ENCODE measurements at regions not wholly inside any gene's neighbourhood (a gene's known extent, or its start where the extent isn't known, plus 50 kb on each side); places are given as distances from the start of the nearest gene placed in this dataset.

GRCh38 chr9:89935801-89936200 lies 331.0 kb downstream of the GADD45G start:
- Mint-ChIP-seq H3K4me3 (no peak overlapping the region), H3K9me3 (no peaks in the 10 kb centered on the region), H3K27ac (no peak overlapping the region), H3K27me3 (ENCODE audit: insufficient read depth, low read depth, poor library complexity) (peaks cover 2% of the 10 kb centered on the region), H3K36me3 (ENCODE audit: low read depth) (no peaks in the 10 kb centered on the region), H3K4me1 (no peaks in the 10 kb centered on the region; the same call in 2 of the 3 replicates)
- no peaks in the 10 kb centered on the region for H3K27me3 ChIP-seq (ENCODE audit: insufficient read depth)
- ATAC-seq (no peak), DNase-seq (ENCODE audit: low spot score) (no peak)
- H2AFZ ChIP-seq, result no peak overlapping the region
- no peaks in the 10 kb centered on the region for H3K79me2 ChIP-seq (replicated peaks; ENCODE audit: insufficient read depth)
- no peaks in the 10 kb centered on the region for H3K4me1 ChIP-seq (ENCODE audit: insufficient read depth)
- no peak overlapping the region for H3K27ac ChIP-seq (ENCODE audit: low read depth)
- H3F3A ChIP-seq (replicated peaks; ENCODE audit: low read depth), result no peaks in the 10 kb centered on the region
- peaks cover 6% of the 10 kb centered on the region; the same call in 1 of the 2 replicates for H3K9me2 ChIP-seq (ENCODE audit: insufficient read depth)
- TF ChIP-seq JUNB (IDR thresholded peaks at IDR 0.05; ENCODE audit: unreplicated experiment) (no peak), REST (IDR thresholded peaks at IDR 0.05; ENCODE audit: unreplicated experiment) (no peak), ZNF114 (CRISPR knock-in tag; IDR thresholded peaks at IDR 0.05) (no peak), EZH2phosphoT487 (IDR thresholded peaks at IDR 0.05; ENCODE audit: unreplicated experiment) (no peak)
- no peak overlapping the region for H3K4me2 ChIP-seq
- no peaks in the 10 kb centered on the region for H3K36me3 ChIP-seq (ENCODE audit: insufficient read depth)
- H4K20me1 ChIP-seq (replicated peaks; ENCODE audit: insufficient read depth), result no peaks in the 10 kb centered on the region
- H3K4me3 ChIP-seq, result no peak overlapping the region

GRCh38 chr9:89937051-89937450 lies 332.2 kb downstream of the GADD45G start:
- TF ChIP-seq JUNB (IDR thresholded peaks at IDR 0.05; ENCODE audit: unreplicated experiment), result no peak
- TF ChIP-seq ZNF331 (CRISPR knock-in tag; IDR thresholded peaks at IDR 0.05; ENCODE audit: low read depth), result no peak
- TF ChIP-seq NANOG (IDR thresholded peaks at IDR 0.05; ENCODE audit: borderline replicate concordance), result no peak
- no peak for TF ChIP-seq STAT1 (IDR thresholded peaks at IDR 0.05; ENCODE audit: unreplicated experiment)
- no peak for TF ChIP-seq ZNF462 (CRISPR knock-in tag; IDR thresholded peaks at IDR 0.05)
- TF ChIP-seq ETS1 (IDR thresholded peaks at IDR 0.05), result no peak
- TF ChIP-seq EZH2 (IDR thresholded peaks at IDR 0.05; ENCODE audit: low read depth, unreplicated experiment), result no peak
- H3K4me3 Mint-ChIP-seq, result no peak overlapping the region
- Histone ChIP-seq H3K27ac (ENCODE audit: low read depth) (no peak overlapping the region), H3F3A (replicated peaks; ENCODE audit: low read depth) (no peaks in the 10 kb centered on the region), H2AFZ (no peak overlapping the region), H3K27me3 (ENCODE audit: insufficient read depth) (no peaks in the 10 kb centered on the region), H3K4me1 (ENCODE audit: insufficient read depth) (no peaks in the 10 kb centered on the region), H3K4me3 (no peak overlapping the region), H3K9me2 (ENCODE audit: insufficient read depth) (peaks cover 6% of the 10 kb centered on the region; the same call in 1 of the 2 replicates), H4K20me1 (replicated peaks; ENCODE audit: insufficient read depth) (no peaks in the 10 kb centered on the region), H3K4me2 (no peak overlapping the region), H3K79me2 (replicated peaks; ENCODE audit: insufficient read depth) (no peaks in the 10 kb centered on the region), H3K36me3 (ENCODE audit: insufficient read depth) (no peaks in the 10 kb centered on the region)
- H3K9me3 Mint-ChIP-seq, result no peaks in the 10 kb centered on the region
- DNase-seq (ENCODE audit: low spot score) (no peak), ATAC-seq (no peak)
- H3K4me1 Mint-ChIP-seq, result no peaks in the 10 kb centered on the region; the same call in 2 of the 3 replicates
- H3K27me3 Mint-ChIP-seq (ENCODE audit: insufficient read depth, low read depth, poor library complexity), result peaks cover 5% of the 10 kb centered on the region
- H3K36me3 Mint-ChIP-seq (ENCODE audit: low read depth), result no peaks in the 10 kb centered on the region
- H3K27ac Mint-ChIP-seq, result no peak overlapping the region

All from GM23338 (cell line).